NT2/D1 (cell line): ENCODE measurements at regions not wholly inside any gene's neighbourhood (a gene's known extent, or its start where the extent isn't known, plus 50 kb on each side); places are given as distances from the start of the nearest gene placed in this dataset.
"Not testable (repeated sequence)": the region's sequence is repeated elsewhere in the genome, so short reads cannot be mapped to it uniquely, and the experiment has no call there.

Experiments used
- YY1 ChIP-seq: IDR thresholded peaks from 2 replicates; pipeline ENCODE4 v1.6.1; 2011; ENCODE audit not compliant: insufficient read length, insufficient read depth
- ZNF274 ChIP-seq: IDR thresholded peaks from 2 replicates; pipeline ENCODE4 v1.6.1; 2011; ENCODE audit warnings: mild to moderate bottlenecking, low read depth, low read length

- TF ChIP-seq ZNF274, YY1: not testable (repeated sequence)
Observed at GRCh38 chr16:88237761-88238415, 144.9 kb upstream of the ZNF469 start.
